B cell (primary cell): ENCODE measurements at regions not wholly inside any gene's neighbourhood (a gene's known extent, or its start where the extent isn't known, plus 50 kb on each side); places are given as distances from the start of the nearest gene placed in this dataset.

Experiments
- CTCF ChIP-seq: fragments of 200-600 bp; IDR thresholded peaks from one replicate; pipeline ENCODE4 v1.8.0; 2022; ENCODE audit warnings: antibody characterized with exemption, mild to moderate bottlenecking
- EZH2 ChIP-seq: IDR thresholded peaks from 2 replicates; pipeline ENCODE4 v1.6.1; 2012; ENCODE audit warnings: borderline replicate concordance, low read depth, mild to moderate bottlenecking, moderate library complexity, low read length; ENCODE audit not compliant: insufficient read depth, poor library complexity, severe bottlenecking

- TF ChIP-seq CTCF (no peak), EZH2 (no peak)
Observed at GRCh38 chr3:107943786-107944523, 146.9 kb downstream of the CD47 start.
